ENCODE measurements at regions not wholly inside any gene's neighbourhood (a gene's known extent, or its start where the extent isn't known, plus 50 kb on each side); places are given as distances from the start of the nearest gene placed in this dataset.

DNA sequence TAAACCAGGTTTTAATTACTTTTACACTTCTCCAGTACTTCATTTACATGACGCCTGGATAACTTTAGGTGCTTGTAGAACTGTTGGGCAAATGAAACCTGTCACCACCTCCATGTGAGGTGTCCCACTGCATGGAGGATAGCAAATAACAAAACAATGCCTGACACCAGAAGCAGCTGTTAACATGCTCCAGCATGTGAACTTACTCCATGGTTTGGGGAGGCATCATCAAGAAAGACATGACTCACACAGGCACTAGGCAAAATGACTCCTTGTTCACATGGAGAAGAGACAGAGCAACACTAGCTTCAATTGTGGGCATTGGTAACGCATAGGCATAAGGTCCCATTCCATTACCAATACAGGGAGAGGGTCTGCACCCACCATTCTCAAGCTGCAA, 198.1 kb upstream of the F9 start:
- TF ChIP-seq ZNF416 (CRISPR knock-in tag; IDR thresholded peaks at IDR 0.05) (no peak), RORB (CRISPR knock-in tag; IDR thresholded peaks at IDR 0.05) (no peak), IRF2 (CRISPR knock-in tag; IDR thresholded peaks at IDR 0.05; ENCODE audit: borderline replicate concordance, low read depth) (no peak), GABPB1 (CRISPR knock-in tag; IDR thresholded peaks at IDR 0.05) (no peak), TEAD4 (CRISPR knock-in tag; IDR thresholded peaks at IDR 0.05) (no peak), JUN (CRISPR knock-in tag; IDR thresholded peaks at IDR 0.05) (no peak), SP1 (CRISPR knock-in tag; conservative IDR thresholded peaks at IDR 0.05) (no peak)
- TF ChIP-seq, protein P1, sequence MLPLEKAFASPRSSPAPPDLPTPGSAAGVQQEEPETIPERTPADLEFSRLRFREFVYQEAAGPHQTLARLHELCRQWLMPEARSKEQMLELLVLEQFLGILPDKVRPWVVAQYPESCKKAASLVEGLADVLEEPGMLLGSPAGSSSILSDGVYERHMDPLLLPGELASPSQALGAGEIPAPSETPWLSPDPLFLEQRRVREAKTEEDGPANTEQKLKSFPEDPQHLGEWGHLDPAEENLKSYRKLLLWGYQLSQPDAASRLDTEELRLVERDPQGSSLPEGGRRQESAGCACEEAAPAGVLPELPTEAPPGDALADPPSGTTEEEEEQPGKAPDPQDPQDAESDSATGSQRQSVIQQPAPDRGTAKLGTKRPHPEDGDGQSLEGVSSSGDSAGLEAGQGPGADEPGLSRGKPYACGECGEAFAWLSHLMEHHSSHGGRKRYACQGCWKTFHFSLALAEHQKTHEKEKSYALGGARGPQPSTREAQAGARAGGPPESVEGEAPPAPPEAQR (CRISPR knock-in tag; IDR thresholded peaks at IDR 0.05): no peak
- TF ChIP-seq, protein P2, sequence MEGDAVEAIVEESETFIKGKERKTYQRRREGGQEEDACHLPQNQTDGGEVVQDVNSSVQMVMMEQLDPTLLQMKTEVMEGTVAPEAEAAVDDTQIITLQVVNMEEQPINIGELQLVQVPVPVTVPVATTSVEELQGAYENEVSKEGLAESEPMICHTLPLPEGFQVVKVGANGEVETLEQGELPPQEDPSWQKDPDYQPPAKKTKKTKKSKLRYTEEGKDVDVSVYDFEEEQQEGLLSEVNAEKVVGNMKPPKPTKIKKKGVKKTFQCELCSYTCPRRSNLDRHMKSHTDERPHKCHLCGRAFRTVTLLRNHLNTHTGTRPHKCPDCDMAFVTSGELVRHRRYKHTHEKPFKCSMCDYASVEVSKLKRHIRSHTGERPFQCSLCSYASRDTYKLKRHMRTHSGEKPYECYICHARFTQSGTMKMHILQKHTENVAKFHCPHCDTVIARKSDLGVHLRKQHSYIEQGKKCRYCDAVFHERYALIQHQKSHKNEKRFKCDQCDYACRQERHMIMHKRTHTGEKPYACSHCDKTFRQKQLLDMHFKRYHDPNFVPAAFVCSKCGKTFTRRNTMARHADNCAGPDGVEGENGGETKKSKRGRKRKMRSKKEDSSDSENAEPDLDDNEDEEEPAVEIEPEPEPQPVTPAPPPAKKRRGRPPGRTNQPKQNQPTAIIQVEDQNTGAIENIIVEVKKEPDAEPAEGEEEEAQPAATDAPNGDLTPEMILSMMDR (IDR thresholded peaks at IDR 0.05): no peak
- TF ChIP-seq, protein P3, sequence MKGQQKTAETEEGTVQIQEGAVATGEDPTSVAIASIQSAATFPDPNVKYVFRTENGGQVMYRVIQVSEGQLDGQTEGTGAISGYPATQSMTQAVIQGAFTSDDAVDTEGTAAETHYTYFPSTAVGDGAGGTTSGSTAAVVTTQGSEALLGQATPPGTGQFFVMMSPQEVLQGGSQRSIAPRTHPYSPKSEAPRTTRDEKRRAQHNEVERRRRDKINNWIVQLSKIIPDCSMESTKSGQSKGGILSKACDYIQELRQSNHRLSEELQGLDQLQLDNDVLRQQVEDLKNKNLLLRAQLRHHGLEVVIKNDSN (CRISPR knock-in tag; IDR thresholded peaks at IDR 0.05): no peak
- TF ChIP-seq, protein P4, sequence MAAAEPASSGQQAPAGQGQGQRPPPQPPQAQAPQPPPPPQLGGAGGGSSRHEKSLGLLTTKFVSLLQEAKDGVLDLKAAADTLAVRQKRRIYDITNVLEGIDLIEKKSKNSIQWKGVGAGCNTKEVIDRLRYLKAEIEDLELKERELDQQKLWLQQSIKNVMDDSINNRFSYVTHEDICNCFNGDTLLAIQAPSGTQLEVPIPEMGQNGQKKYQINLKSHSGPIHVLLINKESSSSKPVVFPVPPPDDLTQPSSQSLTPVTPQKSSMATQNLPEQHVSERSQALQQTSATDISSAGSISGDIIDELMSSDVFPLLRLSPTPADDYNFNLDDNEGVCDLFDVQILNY (CRISPR knock-in tag; IDR thresholded peaks at IDR 0.05): no peak

Measured in WTC11 (cell line).